ENCODE measurements at regions not wholly inside any gene's neighbourhood (a gene's known extent, or its start where the extent isn't known, plus 50 kb on each side); places are given as distances from the start of the nearest gene placed in this dataset.

GRCh38 chr15:29873947-29874411 is 51.7 kb upstream of the TJP1 start:
- no peak for DNase-seq (ENCODE audit: low read depth)

- DNase-seq (ENCODE audit: low read depth), result no peak
These were observed 51.0 kb upstream of the TJP1 start for GRCh38 chr15:29873264-29873663.

GRCh38 chr15:29872716-29873115 is 50.4 kb upstream of the TJP1 start:
- DNase-seq (ENCODE audit: low read depth), result no peak

All from activated T-cell treated with anti-CD3 and anti-CD28 coated beads for 1 hour (primary cell).